Fibroblast of upper back skin (primary cell): ENCODE measurements at regions not wholly inside any gene's neighbourhood (a gene's known extent, or its start where the extent isn't known, plus 50 kb on each side); places are given as distances from the start of the nearest gene placed in this dataset.

ENCODE experiments used
- DNase-seq: peaks from one replicate; pipeline ENCODE4 v3.0.0-alpha.2; 2013

DNA sequence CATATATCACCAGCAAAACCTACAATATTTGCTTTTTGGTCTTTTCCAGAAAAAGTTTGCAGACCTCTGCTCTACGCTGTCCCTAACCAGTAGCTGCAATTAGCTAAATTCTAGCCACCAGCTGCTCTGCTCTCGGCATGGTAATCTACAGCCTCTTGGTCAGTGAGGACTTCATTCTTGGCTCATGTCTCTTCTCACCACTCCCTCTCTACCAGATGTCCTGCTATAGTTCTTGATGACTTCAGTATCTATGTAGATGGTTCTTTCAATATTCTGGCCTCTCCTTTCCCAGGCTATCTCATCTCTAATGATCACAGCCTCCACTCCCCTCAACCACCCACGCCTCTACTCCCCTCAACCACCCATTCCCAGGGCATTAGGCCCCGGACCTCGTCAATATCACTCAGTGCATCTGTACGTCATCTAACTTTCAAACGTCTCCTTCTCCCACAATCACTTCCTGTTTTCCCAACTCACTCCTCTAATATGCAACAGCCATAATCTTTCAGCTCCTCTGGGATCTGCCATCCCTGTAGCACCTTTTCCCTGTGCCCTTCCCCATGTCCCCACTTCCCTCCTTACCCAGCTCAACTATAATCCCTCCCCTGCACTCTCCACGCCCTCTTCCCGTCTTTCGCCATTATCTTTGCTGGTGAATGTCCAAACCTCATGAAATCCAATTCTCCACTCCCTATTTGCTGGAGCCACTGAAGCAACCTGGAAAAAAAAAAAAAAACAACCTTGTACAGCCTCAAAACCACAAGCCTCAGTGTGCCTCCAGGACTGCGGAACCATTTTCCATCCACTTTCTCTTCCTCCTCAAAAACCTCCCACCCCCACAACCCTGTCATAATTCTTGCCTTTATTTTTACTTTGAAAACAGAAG, 429.4 kb upstream of the PROK2 start:
- DNase-seq = no peak

DNA sequence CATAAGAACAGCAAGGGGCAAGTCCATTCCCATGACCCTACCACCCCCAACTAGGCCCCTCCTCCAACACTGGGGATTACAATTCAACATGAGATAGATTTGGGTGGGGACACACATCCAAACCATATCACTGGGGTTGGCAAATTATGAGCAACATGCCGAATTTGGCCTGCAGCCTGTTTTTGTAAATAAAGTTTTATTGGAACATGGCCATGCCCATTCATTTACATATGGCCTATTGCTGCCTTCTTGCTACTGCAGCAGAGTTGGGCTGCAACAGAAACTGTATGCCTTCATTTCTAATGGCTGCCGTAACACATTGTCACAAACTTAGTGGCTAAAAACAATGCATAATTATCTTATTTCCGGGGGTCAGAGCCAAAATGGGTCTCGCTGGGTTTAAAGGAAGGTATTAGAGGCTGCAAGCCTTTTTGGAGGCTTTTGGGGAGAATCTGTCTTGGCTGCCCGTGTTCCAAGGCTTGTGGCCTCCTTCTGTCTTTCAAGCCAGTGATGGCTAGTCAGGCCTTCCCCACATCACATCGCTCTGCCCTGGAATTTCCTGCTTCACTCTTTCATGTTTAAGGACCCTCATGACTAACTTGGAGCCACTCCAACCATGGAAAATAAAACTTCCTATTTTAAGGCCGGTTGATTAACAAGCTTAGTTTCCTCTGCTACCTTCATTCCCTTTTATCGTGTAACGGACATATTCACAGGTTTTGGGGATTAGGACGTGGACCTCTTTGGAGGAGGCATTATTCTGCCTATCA, 428.5 kb upstream of the PROK2 start:
- peak; percentile 58 for DNase-seq

DNA sequence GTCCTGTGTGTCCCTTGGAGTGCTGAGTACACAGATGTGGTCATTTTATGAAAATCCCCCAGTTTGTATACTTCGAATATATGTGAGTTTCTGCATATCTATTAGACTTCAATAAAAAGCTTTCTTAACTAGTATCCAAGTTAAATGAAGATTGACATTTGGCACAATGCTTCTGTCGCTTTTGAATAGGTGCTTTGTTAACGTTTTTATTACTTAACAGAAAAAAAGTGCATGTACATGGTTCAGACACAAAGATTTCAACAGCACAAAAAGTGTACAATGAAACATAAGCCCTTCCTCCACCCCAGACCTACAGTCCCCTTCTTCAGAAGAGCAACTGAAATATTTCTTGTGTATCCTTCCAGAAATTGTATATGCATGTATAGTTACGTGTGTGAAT, 427.4 kb upstream of the PROK2 start:
- no peak for DNase-seq

DNA sequence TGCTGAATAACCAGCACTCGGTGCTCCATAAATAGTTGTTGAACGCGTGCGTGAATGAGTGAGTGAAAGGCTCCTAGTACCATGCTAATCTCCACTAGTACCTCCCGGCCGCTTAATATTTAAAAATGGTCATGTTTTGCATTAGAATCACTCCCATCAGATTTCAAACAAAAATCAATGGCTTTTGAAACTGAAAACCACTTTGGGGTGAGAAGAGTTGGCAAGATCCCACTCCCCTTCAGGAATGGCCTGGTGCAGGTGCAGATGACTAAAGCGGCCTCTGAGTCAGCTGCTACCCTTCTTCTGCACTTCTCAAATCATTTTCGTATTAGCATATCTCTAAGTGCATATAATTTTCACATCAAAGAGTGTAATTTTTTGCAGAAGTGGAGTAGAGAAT, 425.3 kb upstream of the PROK2 start:
- no peak for DNase-seq

DNA sequence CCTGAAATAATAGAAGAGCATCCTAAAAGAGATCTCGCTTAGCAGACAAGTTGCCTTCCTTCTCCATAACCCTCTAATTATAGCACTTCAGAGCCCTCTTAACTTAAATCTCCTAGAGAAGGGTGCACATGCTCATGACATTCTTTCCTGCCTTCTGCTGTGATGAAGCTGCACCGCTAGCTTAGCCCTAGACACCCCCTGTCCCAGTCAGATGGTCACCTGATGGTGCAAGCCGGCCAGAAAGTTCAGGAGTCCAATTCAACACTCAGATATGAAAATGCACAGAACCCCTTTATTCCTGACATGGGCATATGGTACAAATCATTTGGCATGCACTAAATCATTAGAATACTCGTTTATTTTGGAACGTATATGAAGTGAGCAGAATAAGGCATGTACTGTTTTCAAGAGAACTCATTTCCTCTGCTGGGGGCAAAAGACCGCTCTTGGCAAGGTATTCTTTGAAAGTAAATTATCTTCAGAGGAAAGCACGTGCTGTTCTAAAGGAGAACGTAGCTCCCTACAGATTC, 420.4 kb upstream of the PROK2 start:
- no peak for DNase-seq

DNA sequence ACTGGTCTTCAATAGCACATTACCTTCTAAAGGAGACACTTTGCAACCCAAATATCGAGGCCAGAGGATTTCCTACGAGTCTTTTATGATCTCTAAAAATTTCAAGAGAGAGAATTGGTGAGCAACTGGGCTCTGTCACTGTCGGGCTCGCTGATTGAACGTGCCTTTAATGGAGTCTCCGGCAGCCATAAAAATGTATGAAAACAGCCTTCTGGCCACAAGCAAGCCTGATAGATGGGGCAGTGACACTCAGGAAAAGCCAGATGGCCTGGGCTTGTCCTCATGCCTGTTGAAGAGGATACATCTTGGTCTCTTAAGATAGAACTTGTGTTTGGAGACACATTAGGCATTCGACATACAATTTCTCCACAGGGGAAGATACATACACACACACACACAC, 419.5 kb upstream of the PROK2 start:
- no peak for DNase-seq

DNA sequence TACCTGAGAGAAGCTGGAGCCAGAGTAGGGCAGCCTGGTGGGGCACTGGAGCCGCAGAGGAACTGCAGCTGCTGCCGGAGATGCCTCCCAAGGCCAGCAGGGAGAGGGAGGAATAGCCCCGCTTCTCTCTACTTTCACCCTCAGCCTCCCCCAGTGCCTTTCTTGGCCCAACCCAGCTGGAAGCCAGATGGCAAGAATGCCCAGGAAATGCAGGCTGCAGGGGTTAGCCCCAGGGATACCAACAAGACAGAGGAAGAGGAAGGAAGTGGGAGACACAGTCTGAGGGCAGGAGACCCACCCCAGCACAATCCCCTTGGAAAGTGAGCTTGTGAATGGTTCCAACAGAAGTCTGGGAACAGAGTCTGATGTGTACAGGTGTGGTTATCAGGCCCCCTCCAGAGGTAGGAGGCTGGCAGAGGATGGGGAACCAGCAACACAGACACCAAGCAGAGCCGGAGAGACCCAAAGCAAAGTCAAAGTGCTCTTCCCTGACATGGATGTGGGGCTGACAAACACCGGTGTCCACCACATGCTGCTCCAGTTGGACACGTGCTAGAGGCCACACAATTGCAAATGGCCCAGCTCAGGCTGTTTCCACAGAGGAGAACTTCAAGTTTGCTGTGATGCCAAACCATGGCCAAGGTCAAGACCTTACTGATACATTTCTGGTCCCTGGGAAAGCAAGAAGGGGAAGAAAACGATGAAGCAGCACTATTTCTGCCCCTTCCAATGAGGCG, 418.8 kb upstream of the PROK2 start:
- no peak for DNase-seq

DNA sequence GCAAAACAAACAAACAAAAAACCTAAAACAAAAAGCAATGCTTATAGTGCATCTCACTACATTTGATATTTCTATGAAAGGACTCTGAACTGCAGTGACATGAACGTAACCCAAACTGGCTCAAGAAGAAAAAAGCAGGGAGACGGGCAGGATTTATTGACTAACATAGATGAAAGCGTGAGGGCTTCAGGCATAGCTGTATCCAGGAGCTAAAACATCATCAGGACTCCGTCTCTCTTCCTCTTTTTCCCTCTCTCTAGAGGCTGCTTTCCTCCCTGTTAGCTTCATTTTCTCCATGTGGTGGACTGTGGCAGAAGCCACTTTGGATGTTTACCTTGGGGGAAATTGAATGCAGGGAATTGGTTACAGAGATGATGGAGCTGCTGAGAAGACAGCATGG, 418.2 kb upstream of the PROK2 start:
- DNase-seq = no peak

DNA sequence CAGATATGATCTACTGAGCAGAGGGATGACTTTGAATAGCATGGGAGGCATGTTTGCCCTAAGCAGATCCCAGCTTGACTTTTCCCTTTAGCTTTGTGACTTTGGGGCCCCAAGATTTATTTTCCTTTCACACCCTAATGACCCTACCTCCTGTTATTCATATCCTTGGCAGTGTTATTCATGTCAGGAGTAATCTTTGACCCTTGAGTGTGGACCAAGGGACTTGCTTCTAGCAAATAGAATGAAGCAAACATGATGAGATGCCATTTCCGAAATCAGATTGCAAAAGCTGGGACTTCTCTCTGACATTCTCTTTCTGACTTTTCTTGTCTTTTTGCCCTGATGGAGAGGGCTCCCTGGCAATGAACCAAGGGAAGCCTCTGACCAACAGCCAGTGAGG, 415.4 kb upstream of the PROK2 start:
- no peak for DNase-seq

DNA sequence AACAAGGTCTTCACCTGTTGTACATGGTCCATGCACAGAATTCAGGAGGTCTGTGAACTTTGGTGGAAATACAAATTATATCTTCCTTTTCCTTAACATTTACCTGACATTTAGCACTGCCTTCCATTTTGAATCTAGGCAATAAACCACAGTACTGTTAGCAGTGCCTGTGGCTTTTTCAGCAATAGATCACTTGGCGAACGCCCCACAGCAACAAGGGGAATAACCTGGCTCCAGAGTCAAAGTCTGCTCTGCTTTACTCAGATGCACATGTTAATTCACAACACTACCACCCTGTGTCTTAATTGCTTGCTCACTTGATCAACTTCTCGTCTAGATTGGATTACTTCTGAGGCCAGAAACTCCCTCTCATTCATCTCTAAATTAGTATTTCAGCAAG, 414.6 kb upstream of the PROK2 start:
- DNase-seq = no peak

DNA sequence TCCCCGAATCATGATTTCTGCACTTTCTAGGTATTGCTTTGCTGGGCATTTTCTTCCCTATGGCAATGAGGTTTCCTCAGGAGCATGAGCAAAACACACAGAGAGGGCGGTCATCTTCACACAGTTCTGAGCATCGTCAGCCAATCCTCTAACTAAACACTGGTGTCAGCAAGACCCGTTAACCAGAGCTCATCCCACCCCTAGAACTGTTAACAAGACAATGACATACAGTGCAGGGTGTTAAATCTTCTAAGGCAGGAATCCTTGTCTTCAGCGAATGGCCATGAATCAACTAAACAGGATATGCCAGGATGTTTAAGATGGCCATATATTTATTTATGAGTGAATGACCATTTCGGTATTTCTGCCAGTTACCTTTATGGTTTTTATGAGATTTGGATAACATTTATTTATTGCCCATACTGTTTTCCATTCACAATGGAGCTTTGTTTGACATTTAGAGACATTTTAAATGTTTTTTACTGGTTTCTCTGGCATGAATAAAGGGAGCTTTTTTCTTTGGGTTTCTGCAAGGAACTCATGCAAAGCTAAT, 411.5 kb upstream of the PROK2 start:
- no peak for DNase-seq

DNA sequence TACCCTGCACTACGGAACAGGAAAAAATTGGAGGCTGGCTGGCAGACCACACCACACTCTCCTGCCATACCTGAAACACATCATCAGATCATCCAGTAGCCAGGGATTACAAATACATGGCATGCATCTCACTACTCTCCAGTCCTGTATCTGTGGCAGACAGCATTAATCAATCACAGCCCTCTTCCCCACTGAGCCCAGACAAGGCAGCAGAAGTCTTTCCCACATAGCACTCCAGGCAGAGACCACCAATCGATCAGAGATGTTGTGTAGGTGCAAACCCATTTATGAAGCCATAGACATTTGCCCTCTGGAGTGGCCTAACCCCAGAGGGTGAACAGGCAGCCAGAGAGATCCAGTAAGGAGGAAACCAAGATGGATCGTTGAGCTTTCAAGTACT, 410.9 kb upstream of the PROK2 start:
- no peak for DNase-seq

DNA sequence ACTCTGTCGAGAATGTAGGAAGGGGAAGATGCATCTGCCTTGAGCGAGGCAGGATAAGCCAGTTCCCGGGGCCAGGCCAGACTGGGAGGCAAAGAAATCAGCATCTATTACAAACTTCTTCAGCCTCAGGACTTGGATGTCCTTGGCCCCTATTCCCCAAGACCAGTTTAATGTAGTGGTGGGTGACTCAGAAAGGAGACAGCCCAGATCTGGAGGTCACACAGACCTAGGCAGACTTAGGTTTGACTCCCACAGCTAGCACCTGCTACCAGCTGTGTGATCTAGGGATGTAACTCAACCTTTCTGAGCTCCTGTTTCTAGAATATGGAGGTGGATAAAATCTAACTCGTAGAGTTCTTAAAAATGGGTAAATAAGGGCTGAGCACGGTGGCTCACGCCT, 409.5 kb upstream of the PROK2 start:
- DNase-seq = no peak

DNA sequence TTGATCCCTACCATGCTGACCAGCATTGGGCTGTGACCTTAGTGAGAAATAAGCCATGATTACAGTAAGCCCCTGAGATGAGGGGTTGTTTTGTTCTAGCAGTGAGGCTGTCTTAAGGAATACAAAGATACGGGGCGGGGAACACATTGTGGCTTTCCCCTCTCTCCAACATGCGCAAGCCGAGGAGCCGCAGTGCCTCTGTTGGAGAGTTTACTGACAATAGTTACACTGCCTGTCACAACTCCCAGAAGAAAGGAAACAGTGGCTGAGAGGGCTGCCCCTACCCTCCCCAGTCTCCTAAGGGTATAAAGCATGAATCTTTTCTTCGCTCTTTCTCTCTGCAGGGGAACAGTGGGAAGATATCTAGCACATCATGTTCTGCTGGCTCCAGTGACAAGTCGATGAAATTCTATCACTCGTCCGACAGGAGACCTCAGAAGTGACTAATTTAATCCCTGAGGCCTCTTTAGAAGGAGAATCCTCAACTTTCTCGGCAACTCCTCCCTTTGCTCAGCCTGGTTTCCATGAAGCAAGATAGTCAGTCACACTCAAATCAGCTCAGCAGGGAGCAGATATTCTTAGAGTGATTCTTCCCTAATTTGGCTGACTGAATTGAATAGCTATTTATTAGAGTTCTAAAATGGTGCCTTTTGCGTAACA, 409.0 kb upstream of the PROK2 start:
- peak; percentile 45 for DNase-seq

DNA sequence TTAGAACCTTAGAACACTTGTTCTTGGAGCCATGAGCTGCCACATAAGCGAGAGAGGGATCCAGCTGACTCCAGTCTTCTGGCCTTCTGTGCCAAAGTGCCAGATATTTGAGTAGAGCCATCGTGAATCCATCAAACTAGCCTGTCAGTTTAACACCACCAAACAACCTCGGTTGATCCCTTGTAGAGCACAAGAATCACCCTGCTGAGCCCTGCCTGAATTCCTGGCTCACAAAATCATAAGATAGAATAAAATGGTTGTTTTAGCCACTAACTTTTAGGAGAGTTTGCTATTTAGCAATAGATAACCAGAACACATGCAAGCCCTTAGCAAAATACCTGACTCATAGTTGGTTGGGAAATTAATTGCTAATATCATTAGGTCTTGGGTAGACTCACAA, 407.6 kb upstream of the PROK2 start:
- no peak for DNase-seq

DNA sequence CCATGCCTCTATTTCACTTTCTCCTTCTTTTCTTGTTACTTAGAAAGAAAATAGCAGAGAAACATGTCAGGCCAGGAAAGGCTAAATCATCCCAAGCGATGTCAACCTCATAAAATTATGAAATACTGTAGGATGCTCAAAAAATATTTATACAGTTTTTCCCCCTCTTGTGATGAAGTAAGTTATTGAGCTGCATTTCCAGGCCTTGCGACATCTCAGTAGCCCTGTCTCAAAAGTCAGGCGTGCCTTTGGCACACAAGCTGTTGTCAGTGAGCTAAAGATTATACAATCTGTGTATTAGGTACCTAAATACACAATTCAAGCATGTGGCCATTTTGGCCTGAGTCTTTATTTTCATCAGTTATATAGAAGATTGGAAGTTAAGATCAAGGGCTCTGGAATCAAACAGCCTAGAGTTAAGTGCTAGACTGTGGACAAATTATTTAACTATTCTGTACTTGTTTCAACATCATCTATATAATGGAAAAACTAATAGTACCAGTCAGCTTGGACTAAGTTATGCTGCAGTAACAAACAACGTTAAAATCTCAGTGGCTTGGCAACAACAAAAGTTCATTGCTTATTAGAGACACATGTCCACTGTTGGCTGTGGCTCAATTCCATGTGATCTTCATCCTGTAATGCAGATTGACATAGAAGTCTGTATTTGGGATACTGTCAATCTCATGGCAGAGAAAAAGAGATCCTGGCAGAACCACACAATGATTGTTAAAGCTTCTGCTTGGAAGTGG, 406.4 kb upstream of the PROK2 start:
- peak; percentile 42 for DNase-seq

DNA sequence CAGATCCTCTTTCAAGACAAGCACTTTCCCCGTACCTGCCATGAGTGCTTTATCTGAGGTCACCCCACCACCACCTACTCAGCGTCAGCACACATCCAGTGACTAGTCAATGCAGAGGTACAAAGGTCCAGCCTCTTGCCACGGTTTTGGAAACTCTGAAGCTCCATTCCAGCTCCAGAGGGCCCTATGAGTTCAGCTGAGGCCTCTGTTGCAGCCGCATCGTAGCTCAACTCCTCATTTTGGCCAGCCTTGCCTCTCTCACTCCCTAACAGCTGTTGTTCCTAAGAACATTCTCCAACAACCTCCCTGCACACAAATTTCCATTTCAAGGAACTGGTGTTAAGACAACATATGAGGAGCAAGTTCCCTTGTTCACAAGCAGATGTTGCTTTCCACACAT, 405.1 kb upstream of the PROK2 start:
- no peak for DNase-seq

DNA sequence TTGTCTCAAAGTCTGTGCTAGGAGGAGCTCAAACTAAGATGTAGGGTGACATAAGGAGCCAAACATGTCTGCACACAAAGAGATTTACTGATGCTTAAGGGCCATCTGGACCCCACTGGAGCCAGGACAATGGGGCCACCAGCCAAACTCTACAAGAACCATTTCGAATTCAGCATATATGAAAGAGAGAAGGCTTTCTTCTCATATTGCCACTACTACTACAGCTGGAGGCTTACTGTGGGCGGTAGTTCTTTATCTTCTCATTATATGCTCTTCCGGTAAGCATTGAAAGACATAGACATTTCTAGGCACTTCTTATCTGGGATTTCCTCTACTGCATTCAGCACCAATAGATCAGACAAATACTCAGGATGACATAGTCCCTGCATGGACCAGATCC, 404.4 kb upstream of the PROK2 start:
- DNase-seq = no peak

DNA sequence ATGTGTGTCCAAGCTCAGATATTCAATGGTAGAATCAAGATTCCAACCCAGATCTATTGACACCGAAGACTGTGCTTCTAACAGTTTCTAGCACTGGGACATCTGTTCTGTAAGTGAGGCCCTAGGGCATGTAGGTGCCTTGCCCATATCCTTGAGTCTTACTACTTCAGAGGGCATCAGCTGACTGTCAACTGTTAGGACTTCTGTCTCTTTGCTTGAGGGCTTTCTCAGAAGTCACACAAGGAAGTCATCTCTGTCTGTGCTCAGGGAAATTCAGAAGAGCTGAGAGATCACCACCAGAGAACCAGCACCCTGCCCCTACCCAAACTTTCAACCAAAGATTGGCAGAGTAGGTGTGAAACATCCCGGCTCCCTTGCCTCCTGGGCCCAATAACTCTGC, 403.6 kb upstream of the PROK2 start:
- no peak for DNase-seq

DNA sequence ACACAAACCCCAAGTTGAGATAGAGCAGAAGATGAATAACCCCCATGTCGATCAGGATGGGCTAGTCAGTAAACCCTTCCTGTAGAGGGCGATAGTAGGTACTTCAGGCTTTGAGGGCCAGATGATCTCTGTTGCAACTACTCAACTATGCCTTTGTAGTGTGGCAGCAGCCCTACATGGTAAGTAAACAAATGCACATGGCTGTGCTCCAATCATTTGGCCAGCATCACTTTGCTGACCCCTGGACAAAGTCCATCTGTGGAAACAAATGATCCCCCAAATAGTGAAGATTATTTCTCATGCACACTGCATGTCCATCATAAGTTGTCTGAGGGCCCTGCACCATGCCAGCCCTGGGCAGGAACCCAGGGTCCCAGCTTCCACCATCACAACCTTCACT, 402.2 kb upstream of the PROK2 start:
- no peak for DNase-seq

DNA sequence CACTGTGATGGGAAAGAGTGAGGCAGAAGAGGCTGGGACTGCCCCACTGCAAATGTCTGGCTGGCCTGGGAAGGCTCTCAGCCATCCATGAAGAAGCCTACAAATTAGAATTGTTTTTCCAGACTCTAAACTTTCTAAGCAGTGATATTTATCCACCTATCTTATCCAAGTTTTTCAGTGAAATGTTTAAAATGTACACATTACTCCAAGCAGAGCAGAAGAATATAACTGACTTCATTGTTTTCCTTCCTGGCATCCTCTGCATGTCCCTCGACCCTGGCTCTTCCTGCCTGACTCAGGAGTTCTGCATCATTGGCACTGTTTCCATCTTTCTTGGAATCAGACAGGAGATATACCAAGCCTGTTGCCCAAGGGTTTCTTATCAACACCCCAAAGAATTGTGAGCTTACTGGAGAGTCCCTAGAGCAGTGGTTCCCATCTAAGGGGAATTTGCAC, 401.5 kb upstream of the PROK2 start:
- DNase-seq = peak; percentile 58
